Smooth muscle cell (in vitro differentiated cells): ENCODE measurements at regions not wholly inside any gene's neighbourhood (a gene's known extent, or its start where the extent isn't known, plus 50 kb on each side); places are given as distances from the start of the nearest gene placed in this dataset.

Source experiments
- DNase-seq: peaks from one replicate; lab custom pipeline; 2025; ENCODE audit not compliant: unreplicated experiment; lab: John Stamatoyannopoulos, UW
- H2AFZ ChIP-seq: fragments of 200-600 bp; sonication (generic); 2 replicates; pipeline ENCODE4 v1.6.0; 2016; ENCODE audit warnings: antibody characterized with exemption, low read depth, mild to moderate bottlenecking
- H3F3A ChIP-seq: fragments of 200-600 bp; sonication (generic); 2 replicates; pipeline ENCODE4 v1.6.0; 2017; ENCODE audit warnings: antibody characterized with exemption, low read depth
- H3K27ac ChIP-seq: fragments of 200-600 bp; sonication (generic); 2 replicates; pipeline ENCODE4 v1.5.1; 2016; ENCODE audit warnings: low read depth, mild to moderate bottlenecking
- H3K27me3 ChIP-seq: fragments of 200-600 bp; sonication (generic); 2 replicates; pipeline ENCODE4 v1.6.1; 2016; ENCODE audit warnings: low read depth, mild to moderate bottlenecking
- H3K36me3 ChIP-seq: fragments of 200-600 bp; sonication (generic); 2 replicates; pipeline ENCODE4 v1.5.1; 2016; ENCODE audit warnings: low read depth
- H3K4me1 ChIP-seq: fragments of 200-600 bp; sonication (generic); 2 replicates; pipeline ENCODE4 v1.5.1; 2016; ENCODE audit warnings: low read depth
- H3K4me2 ChIP-seq: fragments of 200-600 bp; sonication (generic); 2 replicates; pipeline ENCODE4 v1.6.0; 2016; ENCODE audit warnings: mild to moderate bottlenecking
- H3K4me3 ChIP-seq: fragments of 200-600 bp; sonication (generic); 2 replicates; pipeline ENCODE4 v1.5.1; 2016; ENCODE audit warnings: mild to moderate bottlenecking
- H3K79me2 ChIP-seq: fragments of 200-600 bp; sonication (generic); 2 replicates; pipeline ENCODE4 v1.6.0; 2016; ENCODE audit warnings: low read depth, mild to moderate bottlenecking
- H3K9ac ChIP-seq: fragments of 200-600 bp; sonication (generic); 2 replicates; pipeline ENCODE4 v1.6.0; 2016; ENCODE audit warnings: low read depth
- H3K9me3 ChIP-seq: fragments of 200-600 bp; sonication (generic); replicated peaks from 2 replicates; pipeline ENCODE4 v1.5.1; 2016; ENCODE audit warnings: low read depth
- H4K20me1 ChIP-seq: fragments of 200-600 bp; sonication (generic); 2 replicates; pipeline ENCODE4 v1.6.0; 2016; ENCODE audit warnings: low read depth
- CTCF ChIP-seq: fragments of 200-600 bp; sonication (generic); IDR thresholded peaks from 2 replicates; pipeline ENCODE4 v1.5.1; 2017; ENCODE audit warnings: borderline replicate concordance, mild to moderate bottlenecking, antibody characterized with exemption; ENCODE audit not compliant: insufficient read depth, poor library complexity, severe bottlenecking
- WGBS: methylation state at CpG from one replicate; pipeline ENCODE4 v1.1.7; 2016; ENCODE audit warnings: low lambda C conversion rate; 5-methylcytosine and 5-hydroxymethylcytosine counted together

- DNase-seq: no peak
- H4K20me1 ChIP-seq: no peaks in the 10 kb centered on the region
- H3K27me3 ChIP-seq: peaks cover 5% of the 10 kb centered on the region
- no peaks in the 10 kb centered on the region for H3K4me1 ChIP-seq
- H3K9ac ChIP-seq: no peak overlapping the region
- no peak overlapping the region for H3K27ac ChIP-seq
- no peaks in the 10 kb centered on the region for H3K36me3 ChIP-seq
- no peaks in the 10 kb centered on the region for H3K9me3 ChIP-seq
- H3K79me2 ChIP-seq: no peaks in the 10 kb centered on the region
- 38% methylated on average over 10 of the region's 10 CpGs for WGBS
- H3K4me3 ChIP-seq: no peak overlapping the region
- H2AFZ ChIP-seq: no peak overlapping the region
- H3K4me2 ChIP-seq: no peak overlapping the region
- no peaks in the 10 kb centered on the region for H3F3A ChIP-seq
- TF ChIP-seq CTCF: peak; percentile 39
Measured at GRCh38 chr16:76639685-76640289, 362.6 kb downstream of the CNTNAP4 start.

- Histone ChIP-seq H3K9ac (no peak overlapping the region), H3K4me1 (no peaks in the 10 kb centered on the region), H3K79me2 (no peaks in the 10 kb centered on the region), H3K36me3 (no peaks in the 10 kb centered on the region), H3K4me3 (no peak overlapping the region), H4K20me1 (no peaks in the 10 kb centered on the region), H3K9me3 (no peaks in the 10 kb centered on the region), H2AFZ (no peak overlapping the region), H3K4me2 (no peak overlapping the region), H3K27me3 (peaks cover 4% of the 10 kb centered on the region), H3K27ac (no peak overlapping the region), H3F3A (no peaks in the 10 kb centered on the region)
- DNase-seq: no peak
- 87% methylated on average over 3 of the region's 3 CpGs for WGBS
- TF ChIP-seq CTCF: no peak
Measured at GRCh38 chr16:76650582-76650981, 373.4 kb downstream of the CNTNAP4 start.

GRCh38 chr16:76653390-76654026 is 376.3 kb downstream of the CNTNAP4 start:
- H3K27ac ChIP-seq: no peak overlapping the region
- no peaks in the 10 kb centered on the region for H3K79me2 ChIP-seq
- no peak for DNase-seq
- H3K4me3 ChIP-seq: no peak overlapping the region
- H3K9ac ChIP-seq: no peak overlapping the region
- 3% methylated on average over 3 of the region's 3 CpGs for WGBS
- TF ChIP-seq CTCF: peak; percentile 64
- no peaks in the 10 kb centered on the region for H3K4me1 ChIP-seq
- peaks cover 4% of the 10 kb centered on the region for H3K27me3 ChIP-seq
- no peak overlapping the region for H3K4me2 ChIP-seq
- H3K9me3 ChIP-seq: no peaks in the 10 kb centered on the region
- H3K36me3 ChIP-seq: no peaks in the 10 kb centered on the region
- no peak overlapping the region for H2AFZ ChIP-seq
- no peaks in the 10 kb centered on the region for H4K20me1 ChIP-seq
- H3F3A ChIP-seq: no peaks in the 10 kb centered on the region
